ENCODE measurements at regions not wholly inside any gene's neighbourhood (a gene's known extent, or its start where the extent isn't known, plus 50 kb on each side); places are given as distances from the start of the nearest gene placed in this dataset.

DNA sequence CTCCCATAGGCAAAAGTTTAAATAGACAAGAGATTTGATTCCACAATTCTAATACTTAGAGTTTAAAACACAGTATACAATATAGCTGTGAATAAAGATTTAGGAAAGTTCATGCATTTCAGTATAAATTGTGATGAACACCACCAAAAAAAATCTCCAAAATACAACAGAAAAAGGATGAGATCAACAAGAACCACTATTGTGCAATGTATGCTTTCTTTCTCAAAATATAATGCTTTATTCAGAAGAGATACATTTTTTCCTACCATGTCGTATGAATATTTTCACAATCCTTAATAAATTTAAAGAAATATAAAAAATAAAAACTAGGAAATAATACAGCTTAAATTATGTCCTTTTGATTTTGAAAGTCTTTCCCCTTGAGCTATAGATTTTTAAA, 1309.2 kb downstream of the MRPL39 start:
- Mint-ChIP-seq H3K4me3 (ENCODE audit: low read depth, unreplicated experiment) (no peak overlapping the region), H3K27ac (ENCODE audit: unreplicated experiment) (no peak overlapping the region), H3K9me3 (ENCODE audit: low read depth, unreplicated experiment) (peaks cover 2% of the 10 kb centered on the region), H3K27me3 (ENCODE audit: unreplicated experiment) (no peaks in the 10 kb centered on the region), H3K4me1 (ENCODE audit: low read depth, unreplicated experiment) (no peaks in the 10 kb centered on the region), H3K36me3 (ENCODE audit: insufficient read depth, unreplicated experiment) (no peaks in the 10 kb centered on the region)
- CTCF ChIA-PET, result no interaction called here
- TF ChIP-seq, protein P1, sequence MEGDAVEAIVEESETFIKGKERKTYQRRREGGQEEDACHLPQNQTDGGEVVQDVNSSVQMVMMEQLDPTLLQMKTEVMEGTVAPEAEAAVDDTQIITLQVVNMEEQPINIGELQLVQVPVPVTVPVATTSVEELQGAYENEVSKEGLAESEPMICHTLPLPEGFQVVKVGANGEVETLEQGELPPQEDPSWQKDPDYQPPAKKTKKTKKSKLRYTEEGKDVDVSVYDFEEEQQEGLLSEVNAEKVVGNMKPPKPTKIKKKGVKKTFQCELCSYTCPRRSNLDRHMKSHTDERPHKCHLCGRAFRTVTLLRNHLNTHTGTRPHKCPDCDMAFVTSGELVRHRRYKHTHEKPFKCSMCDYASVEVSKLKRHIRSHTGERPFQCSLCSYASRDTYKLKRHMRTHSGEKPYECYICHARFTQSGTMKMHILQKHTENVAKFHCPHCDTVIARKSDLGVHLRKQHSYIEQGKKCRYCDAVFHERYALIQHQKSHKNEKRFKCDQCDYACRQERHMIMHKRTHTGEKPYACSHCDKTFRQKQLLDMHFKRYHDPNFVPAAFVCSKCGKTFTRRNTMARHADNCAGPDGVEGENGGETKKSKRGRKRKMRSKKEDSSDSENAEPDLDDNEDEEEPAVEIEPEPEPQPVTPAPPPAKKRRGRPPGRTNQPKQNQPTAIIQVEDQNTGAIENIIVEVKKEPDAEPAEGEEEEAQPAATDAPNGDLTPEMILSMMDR (IDR thresholded peaks at IDR 0.05; ENCODE audit: unreplicated experiment), result no peak
- DNase-seq, result no peak
- intact Hi-C loops (cut with micrococcal nuclease; ENCODE audit: unreplicated experiment), result no loop called here
- no TSS peak for BruUV-seq (replicated peaks)

GRCh38 chr21:24294171-24294570, 1313.1 kb downstream of the MRPL39 start:
- Mint-ChIP-seq H3K27ac (ENCODE audit: unreplicated experiment) (no peak overlapping the region), H3K36me3 (ENCODE audit: insufficient read depth, unreplicated experiment) (no peaks in the 10 kb centered on the region), H3K9me3 (ENCODE audit: low read depth, unreplicated experiment) (no peaks in the 10 kb centered on the region), H3K4me3 (ENCODE audit: low read depth, unreplicated experiment) (no peak overlapping the region), H3K4me1 (ENCODE audit: low read depth, unreplicated experiment) (no peaks in the 10 kb centered on the region), H3K27me3 (ENCODE audit: unreplicated experiment) (no peaks in the 10 kb centered on the region)
- CTCF ChIA-PET, result no interaction called here
- BruUV-seq (replicated peaks), result no TSS peak
- no peak for DNase-seq
- TF ChIP-seq, protein P1 (IDR thresholded peaks at IDR 0.05; ENCODE audit: unreplicated experiment), result no peak
- intact Hi-C loops (cut with micrococcal nuclease; ENCODE audit: unreplicated experiment), result no loop called here

GRCh38 chr21:24290151-24290833, 1317.0 kb downstream of the MRPL39 start:
- intact Hi-C loops (cut with micrococcal nuclease; ENCODE audit: unreplicated experiment), result no loop called here
- BruUV-seq (replicated peaks), result no TSS peak
- TF ChIP-seq, protein P1 (IDR thresholded peaks at IDR 0.05; ENCODE audit: unreplicated experiment), result no peak
- H3K27ac Mint-ChIP-seq (ENCODE audit: unreplicated experiment), result no peak overlapping the region
- H3K4me3 Mint-ChIP-seq (ENCODE audit: low read depth, unreplicated experiment), result no peak overlapping the region
- H3K9me3 Mint-ChIP-seq (ENCODE audit: low read depth, unreplicated experiment), result no peaks in the 10 kb centered on the region
- no peaks in the 10 kb centered on the region for H3K36me3 Mint-ChIP-seq (ENCODE audit: insufficient read depth, unreplicated experiment)
- no peak for DNase-seq
- no peaks in the 10 kb centered on the region for H3K4me1 Mint-ChIP-seq (ENCODE audit: low read depth, unreplicated experiment)
- CTCF ChIA-PET, result no interaction called here
- no peaks in the 10 kb centered on the region for H3K27me3 Mint-ChIP-seq (ENCODE audit: unreplicated experiment)

- Mint-ChIP-seq H3K9me3 (ENCODE audit: low read depth, unreplicated experiment) (no peaks in the 10 kb centered on the region), H3K4me1 (ENCODE audit: low read depth, unreplicated experiment) (no peaks in the 10 kb centered on the region), H3K27ac (ENCODE audit: unreplicated experiment) (no peak overlapping the region), H3K4me3 (ENCODE audit: low read depth, unreplicated experiment) (no peak overlapping the region), H3K36me3 (ENCODE audit: insufficient read depth, unreplicated experiment) (no peaks in the 10 kb centered on the region), H3K27me3 (ENCODE audit: unreplicated experiment) (no peaks in the 10 kb centered on the region)
- TF ChIP-seq, protein P1 (IDR thresholded peaks at IDR 0.05; ENCODE audit: unreplicated experiment), result no peak
- no TSS peak for BruUV-seq (replicated peaks)
- CTCF ChIA-PET, result no interaction called here
- DNase-seq, result no peak
- intact Hi-C loops (cut with micrococcal nuclease; ENCODE audit: unreplicated experiment), result no loop called here
Measured at GRCh38 chr21:24289539-24289938, 1317.7 kb downstream of the MRPL39 start.

Data from Calu3 (cell line).